ENCODE measurements at regions not wholly inside any gene's neighbourhood (a gene's known extent, or its start where the extent isn't known, plus 50 kb on each side); places are given as distances from the start of the nearest gene placed in this dataset.

GRCh38 chr5:172530406-172530805 lies 76.1 kb upstream of the SH3PXD2B start:
- H4K20me1 ChIP-seq (ENCODE audit: control insufficient read depth, insufficient read depth), result no peaks in the 10 kb centered on the region
- in situ Hi-C loops (cut with MboI), result no loop called here
- no peaks in the 10 kb centered on the region for H3K36me3 ChIP-seq (ENCODE audit: control insufficient read depth in 2 of 2, insufficient read depth in 2 of 2, low read length in 1 of 2)
- H3K4me1 ChIP-seq (ENCODE audit: control insufficient read depth, insufficient read depth, low read length), result peaks cover 13% of the 10 kb centered on the region
- ChIA-PET POLR2A (interaction anchor here (0.6 kb wide), 1 partner anchor 325 kb away, joined by 3 read pairs; no protein-coding TSS in a partner anchor), CTCF (no interaction called here), SMC1A (ENCODE audit: uncharacterized antibody, unreplicated experiment) (no interaction called here), RAD21 (ENCODE audit: unreplicated experiment) (no interaction called here)
- H2AFZ ChIP-seq (ENCODE audit: control insufficient read depth, low read depth, low read length), result no peak overlapping the region
- peaks cover 1% of the 10 kb centered on the region; the same call in 1 of the 3 replicates for H3K9me3 ChIP-seq (replicated peaks; ENCODE audit: control insufficient read depth, insufficient read depth, low read length)
- DNase-seq (ENCODE audit: low read depth, low spot score) (no peak), ATAC-seq (no peak), FAIRE-seq (no peak)
- 67% methylated on average over 8 of the region's 8 CpGs for WGBS (ENCODE audit: insufficient coverage, insufficient replicate concordance, low lambda C conversion rate, missing lambda C conversion rate)
- no peaks in the 10 kb centered on the region for H3K79me2 ChIP-seq (ENCODE audit: control insufficient read depth, insufficient read depth, low read length)
- no peak for TF ChIP-seq CHD2 (IDR thresholded peaks at IDR 0.05; ENCODE audit: borderline replicate concordance, low read depth, low read length)
- no peak for TF ChIP-seq SMARCA5 (IDR thresholded peaks at IDR 0.05)
- no peak for TF ChIP-seq CBX5 (IDR thresholded peaks at IDR 0.05; ENCODE audit: low read depth)
- no peak for TF ChIP-seq TCF7 (IDR thresholded peaks at IDR 0.05; ENCODE audit: borderline replicate concordance)
- no peak for TF ChIP-seq HCFC1 (IDR thresholded peaks at IDR 0.05; ENCODE audit: low read length)
- H3K27ac ChIP-seq (ENCODE audit: control insufficient read depth, insufficient read depth), result no peak overlapping the region
- no peaks in the 10 kb centered on the region; a peak in 1 of 4 replicates for H3K27me3 ChIP-seq (replicated peaks in 1 of 2; ENCODE audit: control insufficient read depth in 2 of 2, insufficient read depth in 2 of 2, low read length in 1 of 2)
- intact Hi-C loops (cut with micrococcal nuclease; ENCODE audit: unreplicated experiment), result no loop called here
- H3K4me2 ChIP-seq (ENCODE audit: control insufficient read depth, insufficient read depth), result peak overlapping the region; percentile 68; the same call in 1 of the 2 replicates
- no peak overlapping the region for H3K4me3 ChIP-seq
- no TSS peak for BruUV-seq (replicated peaks)
- no peak overlapping the region for H3K9ac ChIP-seq (ENCODE audit: control insufficient read depth, insufficient read depth, low read length)

- TF ChIP-seq SMARCA5 (IDR thresholded peaks at IDR 0.05) (no peak), SMAD5 (IDR thresholded peaks at IDR 0.05; ENCODE audit: low read depth) (no peak)
- no peak overlapping the region for H2AFZ ChIP-seq (ENCODE audit: control insufficient read depth, low read depth, low read length)
- ATAC-seq, result no peak
- H3K36me3 ChIP-seq (ENCODE audit: control insufficient read depth in 2 of 2, insufficient read depth in 2 of 2, low read length in 1 of 2), result no peaks in the 10 kb centered on the region
- SMC1A ChIA-PET (ENCODE audit: uncharacterized antibody, unreplicated experiment), result no interaction called here
- CTCF ChIA-PET, result no interaction called here
- H3K79me2 ChIP-seq (ENCODE audit: control insufficient read depth, insufficient read depth, low read length), result no peaks in the 10 kb centered on the region
- intact Hi-C loops (cut with micrococcal nuclease; ENCODE audit: unreplicated experiment) (no loop called here), in situ Hi-C loops (cut with MboI) (no loop called here)
- no peak overlapping the region for H3K4me2 ChIP-seq (ENCODE audit: control insufficient read depth, insufficient read depth)
- FAIRE-seq, result no peak
- no TSS peak for BruUV-seq (replicated peaks)
- no peak overlapping the region for H3K4me3 ChIP-seq
- H3K27ac ChIP-seq (ENCODE audit: control insufficient read depth, insufficient read depth), result no peak overlapping the region
- H3K9ac ChIP-seq (ENCODE audit: control insufficient read depth, insufficient read depth, low read length), result no peak overlapping the region
- 21% methylated on average over 3 of the region's 3 CpGs for WGBS (ENCODE audit: insufficient coverage, insufficient replicate concordance, low lambda C conversion rate, missing lambda C conversion rate)
- no peak for DNase-seq (ENCODE audit: low read depth, low spot score)
- H3K4me1 ChIP-seq (ENCODE audit: control insufficient read depth, insufficient read depth, low read length), result peaks cover 13% of the 10 kb centered on the region
- no peaks in the 10 kb centered on the region; a peak in 1 of 4 replicates for H3K27me3 ChIP-seq (replicated peaks in 1 of 2; ENCODE audit: control insufficient read depth in 2 of 2, insufficient read depth in 2 of 2, low read length in 1 of 2)
- RAD21 ChIA-PET (ENCODE audit: unreplicated experiment), result no interaction called here
- POLR2A ChIA-PET, result no interaction called here
- peaks cover 1% of the 10 kb centered on the region; the same call in 1 of the 3 replicates for H3K9me3 ChIP-seq (replicated peaks; ENCODE audit: control insufficient read depth, insufficient read depth, low read length)
- no peaks in the 10 kb centered on the region for H4K20me1 ChIP-seq (ENCODE audit: control insufficient read depth, insufficient read depth)
Measured at GRCh38 chr5:172529896-172530295, 75.6 kb upstream of the SH3PXD2B start.

Data from GM12878 (cell line).